ENCODE measurements at regions not wholly inside any gene's neighbourhood (a gene's known extent, or its start where the extent isn't known, plus 50 kb on each side); places are given as distances from the start of the nearest gene placed in this dataset.
"Not testable (repeated sequence)": the region's sequence is repeated elsewhere in the genome, so short reads cannot be mapped to it uniquely, and the experiment has no call there.

- DNase-seq (ENCODE audit: low read depth in 3 of 3) = no peak
Observed at GRCh38 chr1:60821156-60821555, 261.2 kb upstream of the NFIA start.

GRCh38 chr1:60818969-60819701 lies 263.2 kb upstream of the NFIA start:
- DNase-seq (ENCODE audit: low read depth in 3 of 3) = no peak

GRCh38 chr1:60813071-60813470 lies 269.3 kb upstream of the NFIA start:
- no peak for DNase-seq (ENCODE audit: low read depth in 3 of 3)

- no peak for DNase-seq (ENCODE audit: low read depth in 3 of 3)
Observed at GRCh38 chr1:60809204-60809980, 273.0 kb upstream of the NFIA start.

GRCh38 chr1:60808676-60809075 lies 273.7 kb upstream of the NFIA start:
- no peak for DNase-seq (ENCODE audit: low read depth in 3 of 3)

GRCh38 chr1:60802884-60803283 lies 279.5 kb upstream of the NFIA start:
- no peak for DNase-seq (ENCODE audit: low read depth in 3 of 3)

- DNase-seq (ENCODE audit: low read depth in 3 of 3) = no peak
Observed at GRCh38 chr1:60797351-60797750, 285.0 kb upstream of the NFIA start.

- no peak for DNase-seq (ENCODE audit: low read depth in 3 of 3)
Observed at GRCh38 chr1:60791226-60791625, 291.1 kb upstream of the NFIA start.

- not testable (repeated sequence) for DNase-seq (ENCODE audit: low read depth in 3 of 3)
Observed at GRCh38 chr1:60773099-60773498, 309.3 kb upstream of the NFIA start.

GRCh38 chr1:60769082-60769481 lies 313.3 kb upstream of the NFIA start:
- DNase-seq (ENCODE audit: low read depth in 3 of 3) = no peak

- no peak for DNase-seq (ENCODE audit: low read depth in 3 of 3)
Observed at GRCh38 chr1:60765204-60765603, 317.2 kb upstream of the NFIA start.

GRCh38 chr1:60764489-60764888 lies 317.9 kb upstream of the NFIA start:
- no peak for DNase-seq (ENCODE audit: low read depth in 3 of 3)

- no peak for DNase-seq (ENCODE audit: low read depth in 3 of 3)
Observed at GRCh38 chr1:60763741-60764140, 318.6 kb upstream of the NFIA start.

- no peak for DNase-seq (ENCODE audit: low read depth in 3 of 3)
Observed at GRCh38 chr1:60762911-60763310, 319.4 kb upstream of the NFIA start.

- no peak for DNase-seq (ENCODE audit: low read depth in 3 of 3)
Observed at GRCh38 chr1:60762176-60762575, 320.2 kb upstream of the NFIA start.

- DNase-seq (ENCODE audit: low read depth in 3 of 3) = no peak
Observed at GRCh38 chr1:60759291-60759690, 323.1 kb upstream of the NFIA start.

GRCh38 chr1:60757485-60757884 lies 324.9 kb upstream of the NFIA start:
- no peak for DNase-seq (ENCODE audit: low read depth in 3 of 3)

- no peak for DNase-seq (ENCODE audit: low read depth in 3 of 3)
Observed at GRCh38 chr1:60753036-60753900, 329.1 kb upstream of the NFIA start.

- no peak for DNase-seq (ENCODE audit: low read depth in 3 of 3)
Observed at GRCh38 chr1:60751306-60751705, 331.1 kb upstream of the NFIA start.

- DNase-seq (ENCODE audit: low read depth in 3 of 3) = no peak
Observed at GRCh38 chr1:60747353-60747752, 335.0 kb upstream of the NFIA start.

- no peak for DNase-seq (ENCODE audit: low read depth in 3 of 3)
Observed at GRCh38 chr1:60746278-60746791, 336.0 kb upstream of the NFIA start.

- no peak for DNase-seq (ENCODE audit: low read depth in 3 of 3)
Observed at GRCh38 chr1:60745484-60745883, 336.9 kb upstream of the NFIA start.

All from stimulated activated CD4-positive, alpha-beta T cell treated with anti-CD3 and anti-CD28 coated beads, TNF-alpha, amount 100 ng/mL, for 48 hours (primary cell).